SK-N-SH treated with all-trans-retinoic acid at 6 μM for 48 hours (cell line): ENCODE measurements at regions not wholly inside any gene's neighbourhood (a gene's known extent, or its start where the extent isn't known, plus 50 kb on each side); places are given as distances from the start of the nearest gene placed in this dataset.
"Not testable (repeated sequence)": the region's sequence is repeated elsewhere in the genome, so short reads cannot be mapped to it uniquely, and the experiment has no call there.

Experiments used
- CSDC2 ChIP-seq: fragments of 250-450 bp; sonication (Bioruptor Pico); IDR thresholded peaks from 2 replicates; pipeline ENCODE4 v1.5.0; 2020; ENCODE audit warnings: mild to moderate bottlenecking, moderate library complexity
- RARB ChIP-seq: fragments of 250-450 bp; sonication (Bioruptor Pico); IDR thresholded peaks from 2 replicates; pipeline ENCODE4 v1.8.0; 2021; ENCODE audit warnings: mild to moderate bottlenecking, moderate library complexity
- ZC3H10 ChIP-seq: fragments of 250-450 bp; sonication (Bioruptor Pico); IDR thresholded peaks from 2 replicates; pipeline ENCODE4 v1.5.1; 2021; ENCODE audit warnings: mild to moderate bottlenecking, moderate library complexity
- ZNF8 ChIP-seq: fragments of 450-650 bp; formaldehyde crosslinking; IDR thresholded peaks from 2 replicates; pipeline ENCODE4 v1.5.0; 2020; ENCODE audit warnings: mild to moderate bottlenecking, moderate library complexity
- TF ChIP-seq, protein P1 (sequence below): fragments of 250-450 bp; sonication (Bioruptor Pico); IDR thresholded peaks from 2 replicates; pipeline ENCODE4 v1.8.0; 2020; ENCODE audit warnings: mild to moderate bottlenecking, moderate library complexity, borderline replicate concordance
- TF ChIP-seq, protein P2 (sequence below): fragments of 250-450 bp; sonication (Bioruptor Pico); IDR thresholded peaks from 2 replicates; pipeline ENCODE4 v1.5.0; 2020; ENCODE audit warnings: mild to moderate bottlenecking, moderate library complexity

DNA sequence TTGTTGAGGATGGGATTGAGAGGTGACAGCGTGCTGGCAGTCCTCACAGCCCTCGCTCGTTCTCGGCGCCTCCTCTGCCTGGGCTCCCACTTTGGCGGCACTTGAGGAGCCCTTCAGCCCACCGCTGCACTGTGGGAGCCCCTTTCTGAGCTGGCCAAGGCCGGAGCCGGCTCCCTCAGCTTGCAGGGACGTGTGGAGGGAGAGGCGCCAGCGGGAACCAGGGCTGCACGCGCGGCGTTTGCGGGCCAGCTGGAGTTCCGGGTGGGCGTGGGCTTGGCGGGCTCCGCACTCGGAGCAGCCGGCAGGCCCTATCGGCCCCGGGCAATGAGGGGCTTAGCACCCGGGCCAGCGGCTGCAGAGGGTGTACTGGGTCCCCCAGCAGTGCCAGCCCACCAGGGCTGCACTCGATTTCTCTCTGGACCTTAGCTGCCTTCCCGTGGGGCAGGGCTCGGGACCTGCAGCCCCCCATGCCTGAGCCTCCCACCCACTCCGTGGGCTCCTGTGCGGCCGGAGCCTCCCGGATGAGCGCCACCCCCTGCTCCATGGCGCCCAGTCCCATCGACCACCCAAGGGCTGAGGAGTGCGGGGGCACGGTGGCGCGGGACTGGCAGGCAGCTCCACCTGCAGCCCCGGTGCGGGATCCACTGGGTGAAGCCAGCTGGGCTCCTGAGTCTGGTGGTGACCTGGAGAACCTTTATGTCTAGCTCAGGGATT is 69.3 kb downstream of the GPR85 start:
- not testable (repeated sequence) for TF ChIP-seq ZC3H10 (CRISPR knock-in tag); ZNF8 (CRISPR knock-in tag); RARB (CRISPR knock-in tag); CSDC2
- TF ChIP-seq, protein P1, sequence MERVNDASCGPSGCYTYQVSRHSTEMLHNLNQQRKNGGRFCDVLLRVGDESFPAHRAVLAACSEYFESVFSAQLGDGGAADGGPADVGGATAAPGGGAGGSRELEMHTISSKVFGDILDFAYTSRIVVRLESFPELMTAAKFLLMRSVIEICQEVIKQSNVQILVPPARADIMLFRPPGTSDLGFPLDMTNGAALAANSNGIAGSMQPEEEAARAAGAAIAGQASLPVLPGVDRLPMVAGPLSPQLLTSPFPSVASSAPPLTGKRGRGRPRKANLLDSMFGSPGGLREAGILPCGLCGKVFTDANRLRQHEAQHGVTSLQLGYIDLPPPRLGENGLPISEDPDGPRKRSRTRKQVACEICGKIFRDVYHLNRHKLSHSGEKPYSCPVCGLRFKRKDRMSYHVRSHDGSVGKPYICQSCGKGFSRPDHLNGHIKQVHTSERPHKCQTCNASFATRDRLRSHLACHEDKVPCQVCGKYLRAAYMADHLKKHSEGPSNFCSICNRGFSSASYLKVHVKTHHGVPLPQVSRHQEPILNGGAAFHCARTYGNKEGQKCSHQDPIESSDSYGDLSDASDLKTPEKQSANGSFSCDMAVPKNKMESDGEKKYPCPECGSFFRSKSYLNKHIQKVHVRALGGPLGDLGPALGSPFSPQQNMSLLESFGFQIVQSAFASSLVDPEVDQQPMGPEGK = not testable (repeated sequence)
- TF ChIP-seq, protein P2, sequence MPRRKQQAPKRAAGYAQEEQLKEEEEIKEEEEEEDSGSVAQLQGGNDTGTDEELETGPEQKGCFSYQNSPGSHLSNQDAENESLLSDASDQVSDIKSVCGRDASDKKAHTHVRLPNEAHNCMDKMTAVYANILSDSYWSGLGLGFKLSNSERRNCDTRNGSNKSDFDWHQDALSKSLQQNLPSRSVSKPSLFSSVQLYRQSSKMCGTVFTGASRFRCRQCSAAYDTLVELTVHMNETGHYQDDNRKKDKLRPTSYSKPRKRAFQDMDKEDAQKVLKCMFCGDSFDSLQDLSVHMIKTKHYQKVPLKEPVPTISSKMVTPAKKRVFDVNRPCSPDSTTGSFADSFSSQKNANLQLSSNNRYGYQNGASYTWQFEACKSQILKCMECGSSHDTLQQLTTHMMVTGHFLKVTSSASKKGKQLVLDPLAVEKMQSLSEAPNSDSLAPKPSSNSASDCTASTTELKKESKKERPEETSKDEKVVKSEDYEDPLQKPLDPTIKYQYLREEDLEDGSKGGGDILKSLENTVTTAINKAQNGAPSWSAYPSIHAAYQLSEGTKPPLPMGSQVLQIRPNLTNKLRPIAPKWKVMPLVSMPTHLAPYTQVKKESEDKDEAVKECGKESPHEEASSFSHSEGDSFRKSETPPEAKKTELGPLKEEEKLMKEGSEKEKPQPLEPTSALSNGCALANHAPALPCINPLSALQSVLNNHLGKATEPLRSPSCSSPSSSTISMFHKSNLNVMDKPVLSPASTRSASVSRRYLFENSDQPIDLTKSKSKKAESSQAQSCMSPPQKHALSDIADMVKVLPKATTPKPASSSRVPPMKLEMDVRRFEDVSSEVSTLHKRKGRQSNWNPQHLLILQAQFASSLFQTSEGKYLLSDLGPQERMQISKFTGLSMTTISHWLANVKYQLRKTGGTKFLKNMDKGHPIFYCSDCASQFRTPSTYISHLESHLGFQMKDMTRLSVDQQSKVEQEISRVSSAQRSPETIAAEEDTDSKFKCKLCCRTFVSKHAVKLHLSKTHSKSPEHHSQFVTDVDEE (CRISPR knock-in tag) = not testable (repeated sequence)
